ENCODE measurements at regions not wholly inside any gene's neighbourhood (a gene's known extent, or its start where the extent isn't known, plus 50 kb on each side); places are given as distances from the start of the nearest gene placed in this dataset.
"Not testable (repeated sequence)": the region's sequence is repeated elsewhere in the genome, so short reads cannot be mapped to it uniquely, and the experiment has no call there.

- Histone ChIP-seq H3K79me2 (ENCODE audit: control insufficient read depth, insufficient read depth, low read length, unreplicated experiment) (no peaks in the 10 kb centered on the region), H2AFZ (ENCODE audit: low read length, unreplicated experiment) (no peak overlapping the region), H3K4me3 (ENCODE audit: low read depth, low read length) (no peak overlapping the region), H3K4me1 (ENCODE audit: control insufficient read depth, insufficient read depth, low read length, unreplicated experiment) (no peaks in the 10 kb centered on the region), H3K36me3 (ENCODE audit: insufficient read depth, low read length) (no peaks in the 10 kb centered on the region), H3K27ac (ENCODE audit: low read depth, low read length) (no peak overlapping the region), H3K27me3 (ENCODE audit: insufficient read depth, low read length) (no peaks in the 10 kb centered on the region)
Measured at GRCh38 chr6:119501798-119502483, 152.4 kb upstream of the MAN1A1 start.

GRCh38 chr6:119499797-119500196 is 150.2 kb upstream of the MAN1A1 start:
- H3K36me3 ChIP-seq (ENCODE audit: insufficient read depth, low read length): no peaks in the 10 kb centered on the region
- H3K27me3 ChIP-seq (ENCODE audit: insufficient read depth, low read length): no peaks in the 10 kb centered on the region
- H3K4me3 ChIP-seq (ENCODE audit: low read depth, low read length): no peak overlapping the region
- no peak overlapping the region for H2AFZ ChIP-seq (ENCODE audit: low read length, unreplicated experiment)
- no peaks in the 10 kb centered on the region for H3K4me1 ChIP-seq (ENCODE audit: control insufficient read depth, insufficient read depth, low read length, unreplicated experiment)
- H3K79me2 ChIP-seq (ENCODE audit: control insufficient read depth, insufficient read depth, low read length, unreplicated experiment): no peaks in the 10 kb centered on the region
- no peak overlapping the region for H3K27ac ChIP-seq (ENCODE audit: low read depth, low read length)

GRCh38 chr6:119497988-119498727 is 148.6 kb upstream of the MAN1A1 start:
- H3K79me2 ChIP-seq (ENCODE audit: control insufficient read depth, insufficient read depth, low read length, unreplicated experiment): no peaks in the 10 kb centered on the region
- H2AFZ ChIP-seq (ENCODE audit: low read length, unreplicated experiment): no peak overlapping the region
- H3K27ac ChIP-seq (ENCODE audit: low read depth, low read length): no peak overlapping the region
- no peaks in the 10 kb centered on the region for H3K36me3 ChIP-seq (ENCODE audit: insufficient read depth, low read length)
- H3K27me3 ChIP-seq (ENCODE audit: insufficient read depth, low read length): no peaks in the 10 kb centered on the region
- H3K4me3 ChIP-seq (ENCODE audit: low read depth, low read length): no peak overlapping the region
- H3K4me1 ChIP-seq (ENCODE audit: control insufficient read depth, insufficient read depth, low read length, unreplicated experiment): no peaks in the 10 kb centered on the region

- Histone ChIP-seq H3K36me3 (ENCODE audit: insufficient read depth, low read length) (no peaks in the 10 kb centered on the region), H3K4me3 (ENCODE audit: low read depth, low read length) (no peak overlapping the region), H3K27me3 (ENCODE audit: insufficient read depth, low read length) (no peaks in the 10 kb centered on the region), H3K27ac (ENCODE audit: low read depth, low read length) (no peak overlapping the region), H3K4me1 (ENCODE audit: control insufficient read depth, insufficient read depth, low read length, unreplicated experiment) (no peaks in the 10 kb centered on the region), H2AFZ (ENCODE audit: low read length, unreplicated experiment) (no peak overlapping the region), H3K79me2 (ENCODE audit: control insufficient read depth, insufficient read depth, low read length, unreplicated experiment) (no peaks in the 10 kb centered on the region)
Measured at GRCh38 chr6:119495230-119495683, 145.7 kb upstream of the MAN1A1 start.

- Histone ChIP-seq H3K36me3 (ENCODE audit: insufficient read depth, low read length) (no peaks in the 10 kb centered on the region), H3K79me2 (ENCODE audit: control insufficient read depth, insufficient read depth, low read length, unreplicated experiment) (no peaks in the 10 kb centered on the region), H3K27ac (ENCODE audit: low read depth, low read length) (no peak overlapping the region), H3K27me3 (ENCODE audit: insufficient read depth, low read length) (no peaks in the 10 kb centered on the region), H2AFZ (ENCODE audit: low read length, unreplicated experiment) (no peak overlapping the region), H3K4me3 (ENCODE audit: low read depth, low read length) (no peak overlapping the region), H3K4me1 (ENCODE audit: control insufficient read depth, insufficient read depth, low read length, unreplicated experiment) (no peaks in the 10 kb centered on the region)
Measured at GRCh38 chr6:119493980-119494379, 144.4 kb upstream of the MAN1A1 start.

- not testable (repeated sequence) for H3K27ac ChIP-seq (ENCODE audit: low read depth, low read length); H3K36me3 ChIP-seq (ENCODE audit: insufficient read depth, low read length); H3K4me3 ChIP-seq (ENCODE audit: low read depth, low read length); H2AFZ ChIP-seq (ENCODE audit: low read length, unreplicated experiment); H3K27me3 ChIP-seq (ENCODE audit: insufficient read depth, low read length); H3K4me1 ChIP-seq (ENCODE audit: control insufficient read depth, insufficient read depth, low read length, unreplicated experiment); H3K79me2 ChIP-seq (ENCODE audit: control insufficient read depth, insufficient read depth, low read length, unreplicated experiment)
Measured at GRCh38 chr6:119491112-119491511, 141.6 kb upstream of the MAN1A1 start.

- H3K36me3 ChIP-seq (ENCODE audit: insufficient read depth, low read length); H2AFZ ChIP-seq (ENCODE audit: low read length, unreplicated experiment); H3K79me2 ChIP-seq (ENCODE audit: control insufficient read depth, insufficient read depth, low read length, unreplicated experiment); H3K27ac ChIP-seq (ENCODE audit: low read depth, low read length); H3K4me3 ChIP-seq (ENCODE audit: low read depth, low read length); H3K4me1 ChIP-seq (ENCODE audit: control insufficient read depth, insufficient read depth, low read length, unreplicated experiment); H3K27me3 ChIP-seq (ENCODE audit: insufficient read depth, low read length): not testable (repeated sequence)
Measured at GRCh38 chr6:119490050-119490449, 140.5 kb upstream of the MAN1A1 start.

- Histone ChIP-seq H2AFZ (ENCODE audit: low read length, unreplicated experiment) (no peak overlapping the region), H3K27ac (ENCODE audit: low read depth, low read length) (no peak overlapping the region), H3K36me3 (ENCODE audit: insufficient read depth, low read length) (no peaks in the 10 kb centered on the region), H3K4me1 (ENCODE audit: control insufficient read depth, insufficient read depth, low read length, unreplicated experiment) (peaks cover 14% of the 10 kb centered on the region), H3K27me3 (ENCODE audit: insufficient read depth, low read length) (no peaks in the 10 kb centered on the region), H3K79me2 (ENCODE audit: control insufficient read depth, insufficient read depth, low read length, unreplicated experiment) (no peaks in the 10 kb centered on the region), H3K4me3 (ENCODE audit: low read depth, low read length) (no peak overlapping the region)
Measured at GRCh38 chr6:119484598-119484997, 135.0 kb upstream of the MAN1A1 start.

- H3K79me2 ChIP-seq (ENCODE audit: control insufficient read depth, insufficient read depth, low read length, unreplicated experiment): no peaks in the 10 kb centered on the region
Measured at GRCh38 chr6:119483908-119484307, 134.3 kb upstream of the MAN1A1 start.

GRCh38 chr6:119482850-119483285 is 133.3 kb upstream of the MAN1A1 start:
- Histone ChIP-seq H3K36me3 (ENCODE audit: insufficient read depth, low read length) (no peaks in the 10 kb centered on the region), H3K27me3 (ENCODE audit: insufficient read depth, low read length) (no peaks in the 10 kb centered on the region), H2AFZ (ENCODE audit: low read length, unreplicated experiment) (no peak overlapping the region), H3K4me3 (ENCODE audit: low read depth, low read length) (no peak overlapping the region), H3K4me1 (ENCODE audit: control insufficient read depth, insufficient read depth, low read length, unreplicated experiment) (peaks cover 14% of the 10 kb centered on the region), H3K79me2 (ENCODE audit: control insufficient read depth, insufficient read depth, low read length, unreplicated experiment) (no peaks in the 10 kb centered on the region), H3K27ac (ENCODE audit: low read depth, low read length) (no peak overlapping the region)

More at GRCh38 chr6:119483908-119484307, 134.3 kb upstream of the MAN1A1 start:
- no peak overlapping the region for H3K4me3 ChIP-seq (ENCODE audit: low read depth, low read length)
- H3K27me3 ChIP-seq (ENCODE audit: insufficient read depth, low read length): no peaks in the 10 kb centered on the region
- H2AFZ ChIP-seq (ENCODE audit: low read length, unreplicated experiment): no peak overlapping the region
- no peaks in the 10 kb centered on the region for H3K36me3 ChIP-seq (ENCODE audit: insufficient read depth, low read length)
- H3K27ac ChIP-seq (ENCODE audit: low read depth, low read length): no peak overlapping the region
- peaks cover 14% of the 10 kb centered on the region for H3K4me1 ChIP-seq (ENCODE audit: control insufficient read depth, insufficient read depth, low read length, unreplicated experiment)

GRCh38 chr6:119481976-119482375 is 132.4 kb upstream of the MAN1A1 start:
- no peaks in the 10 kb centered on the region for H3K36me3 ChIP-seq (ENCODE audit: insufficient read depth, low read length)
- H3K4me3 ChIP-seq (ENCODE audit: low read depth, low read length): no peak overlapping the region

More at GRCh38 chr6:119481976-119482375, 132.4 kb upstream of the MAN1A1 start:
- Histone ChIP-seq H3K27me3 (ENCODE audit: insufficient read depth, low read length) (no peaks in the 10 kb centered on the region), H2AFZ (ENCODE audit: low read length, unreplicated experiment) (no peak overlapping the region), H3K79me2 (ENCODE audit: control insufficient read depth, insufficient read depth, low read length, unreplicated experiment) (no peaks in the 10 kb centered on the region), H3K4me1 (ENCODE audit: control insufficient read depth, insufficient read depth, low read length, unreplicated experiment) (peaks cover 14% of the 10 kb centered on the region), H3K27ac (ENCODE audit: low read depth, low read length) (no peak overlapping the region)
